ENCODE measurements at regions not wholly inside any gene's neighbourhood (a gene's known extent, or its start where the extent isn't known, plus 50 kb on each side); places are given as distances from the start of the nearest gene placed in this dataset.

DNA sequence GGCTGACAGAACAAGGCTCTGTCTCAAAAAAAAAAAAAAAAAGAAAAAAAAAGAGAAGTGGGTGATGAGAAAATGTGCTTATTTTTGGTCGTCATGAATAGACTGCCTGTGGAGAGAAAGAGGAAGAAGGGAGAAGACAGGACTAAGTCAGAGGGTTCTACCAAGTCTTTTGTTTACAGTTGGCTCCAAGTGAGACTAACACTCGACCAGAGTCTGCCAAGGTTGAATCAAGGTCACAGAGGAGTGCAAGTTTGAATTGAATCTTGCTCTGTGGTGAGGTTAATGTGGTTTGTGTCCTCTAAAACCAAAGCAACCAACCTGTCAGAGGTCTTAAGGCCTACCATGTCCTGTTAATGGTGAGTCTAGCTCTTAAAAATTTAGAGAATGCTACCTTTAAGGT lies 334.1 kb upstream of the GRM7 start:
- TF ChIP-seq EZH2 (IDR thresholded peaks at IDR 0.05; ENCODE audit: borderline replicate concordance, low read depth, low read length, severe bottlenecking), result no peak
- TF ChIP-seq, protein P1, sequence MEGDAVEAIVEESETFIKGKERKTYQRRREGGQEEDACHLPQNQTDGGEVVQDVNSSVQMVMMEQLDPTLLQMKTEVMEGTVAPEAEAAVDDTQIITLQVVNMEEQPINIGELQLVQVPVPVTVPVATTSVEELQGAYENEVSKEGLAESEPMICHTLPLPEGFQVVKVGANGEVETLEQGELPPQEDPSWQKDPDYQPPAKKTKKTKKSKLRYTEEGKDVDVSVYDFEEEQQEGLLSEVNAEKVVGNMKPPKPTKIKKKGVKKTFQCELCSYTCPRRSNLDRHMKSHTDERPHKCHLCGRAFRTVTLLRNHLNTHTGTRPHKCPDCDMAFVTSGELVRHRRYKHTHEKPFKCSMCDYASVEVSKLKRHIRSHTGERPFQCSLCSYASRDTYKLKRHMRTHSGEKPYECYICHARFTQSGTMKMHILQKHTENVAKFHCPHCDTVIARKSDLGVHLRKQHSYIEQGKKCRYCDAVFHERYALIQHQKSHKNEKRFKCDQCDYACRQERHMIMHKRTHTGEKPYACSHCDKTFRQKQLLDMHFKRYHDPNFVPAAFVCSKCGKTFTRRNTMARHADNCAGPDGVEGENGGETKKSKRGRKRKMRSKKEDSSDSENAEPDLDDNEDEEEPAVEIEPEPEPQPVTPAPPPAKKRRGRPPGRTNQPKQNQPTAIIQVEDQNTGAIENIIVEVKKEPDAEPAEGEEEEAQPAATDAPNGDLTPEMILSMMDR (IDR thresholded peaks at IDR 0.05; ENCODE audit: borderline replicate concordance, extremely low read depth, low read length, poor library complexity, severe bottlenecking), result no peak

All from DND-41 (cell line).